HCT116 (cell line): ENCODE measurements at regions not wholly inside any gene's neighbourhood (a gene's known extent, or its start where the extent isn't known, plus 50 kb on each side); places are given as distances from the start of the nearest gene placed in this dataset.

Source experiments
- ATAC-seq: fragments of 200-7000 bp; cut with Tn5 transposase; 2 replicates; pipeline ENCODE4 v1.9.1; 2020; ENCODE audit warnings: mild to moderate bottlenecking, moderate library complexity
- BruUV-seq: library from RNA; stranded (reverse); fragments of 400-500 nt; replicated peaks from 2 replicates; lab custom pipeline; 2021; lab: Mats Ljungman, UMichigan
- CTCF ChIA-PET: fragments of 300-600 bp; sonication (Branson Sonifier 250); formaldehyde crosslinking; loops from one replicate; lab custom pipeline; 2021; ENCODE audit warnings: antibody characterized with exemption; lab: Charles Lee
- POLR2A ChIA-PET: fragments of 300-600, 350-600 bp; sonication (Branson Sonifier 250); formaldehyde crosslinking; loops from one replicate; lab custom pipeline; 2021; ENCODE audit warnings: antibody characterized with exemption; lab: Charles Lee
- RAD21 ChIA-PET, 2 experiments: fragments of 300-600 bp; sonication (Branson Sonifier 250); formaldehyde crosslinking; loops; one replicate each; lab custom pipeline; 2023; ENCODE audit warnings: low total read pairs in 2 of 2; ENCODE audit not compliant: uncharacterized antibody in 2 of 2, unreplicated experiment in 2 of 2, low non-redundant PET in 1 of 2; lab: Charles Lee
- DNase-seq: peaks from one replicate; pipeline ENCODE4 v3.0.0-alpha.2; 2010; ENCODE audit warnings: low read depth, low spot score
- H2AFZ ChIP-seq: fragments of 200-600 bp; shearing (Covaris generic), sonication (generic); 2 replicates; pipeline ENCODE4 v1.6.1; 2017; ENCODE audit warnings: low read depth, mixed run types, mixed read lengths, antibody characterized with exemption, low read length; ENCODE audit not compliant: poor library complexity, severe bottlenecking
- H3K27ac ChIP-seq: 2 replicates; pipeline ENCODE4 v1.5.1; 2012; ENCODE audit warnings: low read depth, low read length
- H3K27me3 ChIP-seq: fragments of 200-600 bp; sonication (generic); 2 replicates; pipeline ENCODE4 v1.6.1; 2016; ENCODE audit warnings: mixed run types, low read length, mixed read lengths; ENCODE audit not compliant: insufficient read depth
- H3K36me3 ChIP-seq, 2 experiments: fragments of 200-500 bp in 1 of 2; fragments of 200-600 bp in 1 of 2; sonication (Bioruptor generic) in 1 of 2; sonication (generic) in 1 of 2; 2 replicates each; pipeline versions ENCODE4 v1.5.1 to v1.6.1; 2014 to 2016; ENCODE audit warnings: low read length in 2 of 2, inconsistent platforms in 1 of 2, mixed read lengths in 1 of 2, mixed run types in 1 of 2; ENCODE audit not compliant: insufficient read depth in 2 of 2, control insufficient read depth in 1 of 2
- H3K4me1 ChIP-seq, 2 experiments: fragments of 200-600 bp in 1 of 2; sonication (generic) in 1 of 2; 2 replicates each; pipeline versions ENCODE4 v1.5.1 to v1.6.1; 2012 to 2017; ENCODE audit warnings: low read length in 2 of 2, inconsistent platforms in 1 of 2, mild to moderate bottlenecking in 1 of 2, mixed read lengths in 1 of 2, mixed run types in 1 of 2, moderate library complexity in 1 of 2; ENCODE audit not compliant: insufficient read depth in 2 of 2, control insufficient read depth in 1 of 2
- H3K4me2 ChIP-seq: fragments of 200-600 bp; sonication (generic); 2 replicates; pipeline ENCODE4 v1.6.1; 2017; ENCODE audit warnings: mixed run types, low read length, mixed read lengths
- H3K4me3 ChIP-seq, 2 experiments: fragments of 200-600 bp in 1 of 2; sonication (generic) in 1 of 2; replicated peaks in 1 of 2; 2 replicates each; pipeline ENCODE4 v1.5.1; 2011 to 2016; ENCODE audit warnings: low read length in 2 of 2, control low read depth in 1 of 2, low read depth in 1 of 2, mild to moderate bottlenecking in 1 of 2, mixed read lengths in 1 of 2, mixed run types in 1 of 2
- H3K79me2 ChIP-seq: fragments of 200-600 bp; sonication (generic); 2 replicates; pipeline ENCODE4 v1.6.1; 2017; ENCODE audit warnings: mild to moderate bottlenecking, mixed run types, low read length, moderate library complexity, mixed read lengths; ENCODE audit not compliant: insufficient read depth
- H3K9ac ChIP-seq: fragments of 200-600 bp; sonication (generic); 2 replicates; pipeline ENCODE4 v1.6.1; 2016; ENCODE audit warnings: low read length, mixed read lengths
- H3K9me2 ChIP-seq: fragments of 200-600 bp; sonication (generic), shearing (Covaris generic); 2 replicates; pipeline ENCODE4 v1.6.1; 2017; ENCODE audit warnings: mixed run types, mild to moderate bottlenecking, moderate library complexity; ENCODE audit not compliant: insufficient read depth
- H3K9me3 ChIP-seq, 2 experiments: fragments of 200-500 bp in 1 of 2; fragments of 200-600 bp in 1 of 2; sonication (Bioruptor generic) in 1 of 2; sonication (generic) in 1 of 2; 2 replicates each; pipeline ENCODE4 v1.6.1; 2014 to 2017; ENCODE audit warnings: low read length in 2 of 2, mixed read lengths in 2 of 2, inconsistent platforms in 1 of 2, low read depth in 1 of 2, mild to moderate bottlenecking in 1 of 2, mixed run types in 1 of 2, moderate library complexity in 1 of 2; ENCODE audit not compliant: control insufficient read depth in 1 of 2, insufficient read depth in 1 of 2
- H4K20me1 ChIP-seq: fragments of 200-600 bp; sonication (generic), shearing (Covaris generic); 2 replicates; pipeline ENCODE4 v1.6.1; 2017; ENCODE audit warnings: mixed run types, mild to moderate bottlenecking, moderate library complexity; ENCODE audit not compliant: insufficient read depth
- CBX3 ChIP-seq: IDR thresholded peaks from 2 replicates; pipeline ENCODE4 v1.6.1; 2012; ENCODE audit warnings: low read depth
- CEBPB ChIP-seq: IDR thresholded peaks from 2 replicates; pipeline ENCODE4 v1.6.1; 2012; ENCODE audit warnings: low read depth
- ELF1 ChIP-seq: IDR thresholded peaks from 2 replicates; pipeline ENCODE4 v1.6.1; 2012; ENCODE audit warnings: low read depth, borderline replicate concordance
- EZH2 ChIP-seq: fragments of 200-600 bp; sonication (generic); IDR thresholded peaks from 2 replicates; pipeline ENCODE4 v1.6.1; 2017; ENCODE audit warnings: antibody characterized with exemption, mixed run types
- FOSL1 ChIP-seq: IDR thresholded peaks from 2 replicates; pipeline ENCODE4 v1.6.1; 2012; ENCODE audit warnings: low read depth
- JUND ChIP-seq: IDR thresholded peaks from 2 replicates; pipeline ENCODE4 v1.6.1; 2012
- POLR2A ChIP-seq: IDR thresholded peaks from 2 replicates; pipeline ENCODE4 v1.7.0; 2011; ENCODE audit warnings: borderline replicate concordance; ENCODE audit not compliant: insufficient read depth, insufficient read length; ENCODE audit errors: extremely low read depth
- POLR2AphosphoS5 ChIP-seq: IDR thresholded peaks from 2 replicates; pipeline ENCODE4 v1.6.1; 2011; ENCODE audit warnings: mild to moderate bottlenecking, low read depth, low read length, moderate library complexity
- SIN3A ChIP-seq: IDR thresholded peaks from 2 replicates; pipeline ENCODE4 v1.6.1; 2012; ENCODE audit warnings: low read depth
- SP1 ChIP-seq: IDR thresholded peaks from 2 replicates; pipeline ENCODE4 v1.6.1; 2012; ENCODE audit warnings: low read depth
- TCF7L2 ChIP-seq: IDR thresholded peaks from 2 replicates; pipeline ENCODE4 v1.7.0; 2011; ENCODE audit warnings: borderline replicate concordance, inconsistent platforms; ENCODE audit not compliant: insufficient read depth, insufficient read length; ENCODE audit errors: extremely low read depth
- YY1 ChIP-seq: IDR thresholded peaks from 2 replicates; pipeline ENCODE4 v1.6.1; 2011; ENCODE audit warnings: low read length, low read depth, moderate library complexity, mild to moderate bottlenecking; ENCODE audit not compliant: insufficient replicate concordance; ENCODE audit errors: extremely low read depth
- ZFX ChIP-seq: fragments of 450-650 bp; IDR thresholded peaks from 2 replicates; pipeline ENCODE4 v1.6.1; 2017
- ZNF274 ChIP-seq: fragments of 200-500 bp; sonication (Bioruptor generic); IDR thresholded peaks from 2 replicates; pipeline ENCODE4 v1.6.1; 2014; ENCODE audit warnings: mild to moderate bottlenecking, low read depth, low read length, inconsistent platforms
- intact Hi-C: fragments of 100-400 bp; cut with micrococcal nuclease; formaldehyde crosslinking; loops from 2 replicates; pipeline ENCODE4 v1.10.0; 2022
- TF ChIP-seq, protein P1 (sequence below): IDR thresholded peaks from 2 replicates; pipeline ENCODE4 v1.6.1; 2011; ENCODE audit warnings: mild to moderate bottlenecking, low read length, moderate library complexity; ENCODE audit not compliant: insufficient replicate concordance; ENCODE audit errors: extremely low read depth
- TF ChIP-seq, protein P2 (sequence below): IDR thresholded peaks from 2 replicates; pipeline ENCODE4 v1.6.1; 2012
- TF ChIP-seq, protein P3 (sequence below): IDR thresholded peaks from 2 replicates; pipeline ENCODE4 v1.6.1; 2012
- TF ChIP-seq, protein P4 (sequence below): IDR thresholded peaks from 2 replicates; pipeline ENCODE4 v1.6.1; 2012; ENCODE audit warnings: low read depth

DNA sequence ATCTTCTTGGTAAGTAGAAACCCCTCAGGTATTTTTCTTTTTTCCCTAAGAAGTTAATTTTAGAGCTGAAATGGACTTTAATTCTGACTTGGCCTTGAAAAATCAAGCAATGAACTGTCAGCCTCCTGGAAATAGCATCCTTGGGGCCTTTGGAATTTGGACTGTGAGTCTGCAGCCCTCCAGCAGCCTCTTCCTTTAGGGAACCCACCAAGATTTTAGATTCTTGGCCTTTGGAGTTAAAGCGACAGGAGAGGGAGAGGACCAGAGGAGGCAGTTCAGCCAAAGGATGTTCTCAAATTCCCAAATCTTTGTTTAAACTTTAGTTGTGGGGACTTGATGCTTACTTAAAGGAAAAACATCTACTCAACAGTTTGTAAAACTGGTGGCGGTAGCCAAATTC is 288.6 kb downstream of the AACS start:
- ChIA-PET CTCF (no interaction called here), RAD21 (no interaction called here), POLR2A (no interaction called here)
- Histone ChIP-seq H3K79me2 (no peaks in the 10 kb centered on the region), H3K27me3 (peaks cover 23% of the 10 kb centered on the region), H3K4me1 (no peaks in the 10 kb centered on the region), H3K9ac (no peak overlapping the region), H3K9me3 (peaks cover 0 to 4% of the 10 kb centered on the region in 2 experiments; a peak in 1 of 4 replicates), H3K4me3 (no peak overlapping the region), H4K20me1 (no peaks in the 10 kb centered on the region), H2AFZ (no peak overlapping the region), H3K27ac (no peak overlapping the region), H3K4me2 (no peak overlapping the region), H3K9me2 (no peaks in the 10 kb centered on the region), H3K36me3 (no peaks in the 10 kb centered on the region)
- TF ChIP-seq ZNF274 (no peak), ELF1 (no peak), FOSL1 (no peak), TCF7L2 (no peak), CEBPB (no peak), JUND (no peak), ZFX (no peak), POLR2AphosphoS5 (no peak), POLR2A (no peak), EZH2 (no peak), YY1 (no peak), SIN3A (no peak), CBX3 (no peak), SP1 (no peak)
- TF ChIP-seq, protein P1, sequence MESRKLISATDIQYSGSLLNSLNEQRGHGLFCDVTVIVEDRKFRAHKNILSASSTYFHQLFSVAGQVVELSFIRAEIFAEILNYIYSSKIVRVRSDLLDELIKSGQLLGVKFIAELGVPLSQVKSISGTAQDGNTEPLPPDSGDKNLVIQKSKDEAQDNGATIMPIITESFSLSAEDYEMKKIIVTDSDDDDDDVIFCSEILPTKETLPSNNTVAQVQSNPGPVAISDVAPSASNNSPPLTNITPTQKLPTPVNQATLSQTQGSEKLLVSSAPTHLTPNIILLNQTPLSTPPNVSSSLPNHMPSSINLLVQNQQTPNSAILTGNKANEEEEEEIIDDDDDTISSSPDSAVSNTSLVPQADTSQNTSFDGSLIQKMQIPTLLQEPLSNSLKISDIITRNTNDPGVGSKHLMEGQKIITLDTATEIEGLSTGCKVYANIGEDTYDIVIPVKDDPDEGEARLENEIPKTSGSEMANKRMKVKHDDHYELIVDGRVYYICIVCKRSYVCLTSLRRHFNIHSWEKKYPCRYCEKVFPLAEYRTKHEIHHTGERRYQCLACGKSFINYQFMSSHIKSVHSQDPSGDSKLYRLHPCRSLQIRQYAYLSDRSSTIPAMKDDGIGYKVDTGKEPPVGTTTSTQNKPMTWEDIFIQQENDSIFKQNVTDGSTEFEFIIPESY = no peak
- TF ChIP-seq, protein P2, sequence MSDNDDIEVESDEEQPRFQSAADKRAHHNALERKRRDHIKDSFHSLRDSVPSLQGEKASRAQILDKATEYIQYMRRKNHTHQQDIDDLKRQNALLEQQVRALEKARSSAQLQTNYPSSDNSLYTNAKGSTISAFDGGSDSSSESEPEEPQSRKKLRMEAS = no peak
- TF ChIP-seq, protein P3, sequence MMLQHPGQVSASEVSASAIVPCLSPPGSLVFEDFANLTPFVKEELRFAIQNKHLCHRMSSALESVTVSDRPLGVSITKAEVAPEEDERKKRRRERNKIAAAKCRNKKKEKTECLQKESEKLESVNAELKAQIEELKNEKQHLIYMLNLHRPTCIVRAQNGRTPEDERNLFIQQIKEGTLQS = no peak
- TF ChIP-seq, protein P4, sequence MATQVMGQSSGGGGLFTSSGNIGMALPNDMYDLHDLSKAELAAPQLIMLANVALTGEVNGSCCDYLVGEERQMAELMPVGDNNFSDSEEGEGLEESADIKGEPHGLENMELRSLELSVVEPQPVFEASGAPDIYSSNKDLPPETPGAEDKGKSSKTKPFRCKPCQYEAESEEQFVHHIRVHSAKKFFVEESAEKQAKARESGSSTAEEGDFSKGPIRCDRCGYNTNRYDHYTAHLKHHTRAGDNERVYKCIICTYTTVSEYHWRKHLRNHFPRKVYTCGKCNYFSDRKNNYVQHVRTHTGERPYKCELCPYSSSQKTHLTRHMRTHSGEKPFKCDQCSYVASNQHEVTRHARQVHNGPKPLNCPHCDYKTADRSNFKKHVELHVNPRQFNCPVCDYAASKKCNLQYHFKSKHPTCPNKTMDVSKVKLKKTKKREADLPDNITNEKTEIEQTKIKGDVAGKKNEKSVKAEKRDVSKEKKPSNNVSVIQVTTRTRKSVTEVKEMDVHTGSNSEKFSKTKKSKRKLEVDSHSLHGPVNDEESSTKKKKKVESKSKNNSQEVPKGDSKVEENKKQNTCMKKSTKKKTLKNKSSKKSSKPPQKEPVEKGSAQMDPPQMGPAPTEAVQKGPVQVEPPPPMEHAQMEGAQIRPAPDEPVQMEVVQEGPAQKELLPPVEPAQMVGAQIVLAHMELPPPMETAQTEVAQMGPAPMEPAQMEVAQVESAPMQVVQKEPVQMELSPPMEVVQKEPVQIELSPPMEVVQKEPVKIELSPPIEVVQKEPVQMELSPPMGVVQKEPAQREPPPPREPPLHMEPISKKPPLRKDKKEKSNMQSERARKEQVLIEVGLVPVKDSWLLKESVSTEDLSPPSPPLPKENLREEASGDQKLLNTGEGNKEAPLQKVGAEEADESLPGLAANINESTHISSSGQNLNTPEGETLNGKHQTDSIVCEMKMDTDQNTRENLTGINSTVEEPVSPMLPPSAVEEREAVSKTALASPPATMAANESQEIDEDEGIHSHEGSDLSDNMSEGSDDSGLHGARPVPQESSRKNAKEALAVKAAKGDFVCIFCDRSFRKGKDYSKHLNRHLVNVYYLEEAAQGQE = no peak
- intact Hi-C loops = no loop called here
- DNase-seq (no peak), ATAC-seq (no peak)
- BruUV-seq = no TSS peak
